ENCODE measurements at regions not wholly inside any gene's neighbourhood (a gene's known extent, or its start where the extent isn't known, plus 50 kb on each side); places are given as distances from the start of the nearest gene placed in this dataset.
"Not testable (repeated sequence)": the region's sequence is repeated elsewhere in the genome, so short reads cannot be mapped to it uniquely, and the experiment has no call there.

DNA sequence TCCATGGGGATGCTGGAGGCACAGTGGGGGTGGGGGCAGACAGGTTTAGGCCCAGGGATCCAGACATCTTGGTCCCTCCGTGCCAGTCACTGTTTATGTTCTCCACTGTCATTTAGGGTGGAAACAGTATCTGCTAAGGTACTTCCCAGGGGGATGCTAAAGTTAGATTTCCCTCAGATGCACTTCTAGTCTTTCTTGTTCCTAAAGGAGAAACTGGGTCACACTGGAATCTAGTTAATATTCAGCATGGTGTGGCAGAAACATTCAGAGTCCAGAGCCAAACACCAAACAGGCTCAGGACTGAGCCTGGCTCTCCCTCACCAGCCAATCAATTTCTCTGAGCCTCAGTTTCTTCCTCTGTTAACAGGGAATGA, 83.4 kb upstream of the PLET1 start:
- TF ChIP-seq POLR2A (IDR thresholded peaks at IDR 0.05; ENCODE audit: low read length) (no peak), GATA1 (IDR thresholded peaks at IDR 0.05; ENCODE audit: low read depth, low read length) (no peak)

DNA sequence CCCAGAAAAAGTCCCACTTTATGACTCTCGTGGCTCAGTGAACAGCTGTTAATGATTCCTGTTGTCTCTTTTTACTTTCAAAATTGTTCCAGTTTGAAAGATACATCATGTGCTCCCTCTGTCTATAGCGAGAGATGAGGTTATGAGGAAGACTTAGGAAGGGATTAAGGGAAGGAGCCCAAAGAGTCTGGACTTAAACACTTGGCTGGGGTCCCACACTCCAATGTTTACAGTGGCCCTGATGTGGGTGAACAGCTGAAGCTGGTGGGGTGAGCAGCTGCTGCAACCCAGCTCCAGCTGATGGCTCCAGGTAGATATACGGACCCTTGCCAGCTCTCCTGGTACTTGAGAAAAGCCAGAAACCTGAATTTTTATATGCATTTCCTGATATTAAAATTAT, 84.5 kb upstream of the PLET1 start:
- no peak for DNase-seq
- TF ChIP-seq GATA1 (IDR thresholded peaks at IDR 0.05; ENCODE audit: low read depth, low read length): no peak
- TF ChIP-seq POLR2A (IDR thresholded peaks at IDR 0.05; ENCODE audit: low read length): no peak

More for the DNA sequence above, 83.4 kb upstream of the PLET1 start:
- DNase-seq: no peak

DNA sequence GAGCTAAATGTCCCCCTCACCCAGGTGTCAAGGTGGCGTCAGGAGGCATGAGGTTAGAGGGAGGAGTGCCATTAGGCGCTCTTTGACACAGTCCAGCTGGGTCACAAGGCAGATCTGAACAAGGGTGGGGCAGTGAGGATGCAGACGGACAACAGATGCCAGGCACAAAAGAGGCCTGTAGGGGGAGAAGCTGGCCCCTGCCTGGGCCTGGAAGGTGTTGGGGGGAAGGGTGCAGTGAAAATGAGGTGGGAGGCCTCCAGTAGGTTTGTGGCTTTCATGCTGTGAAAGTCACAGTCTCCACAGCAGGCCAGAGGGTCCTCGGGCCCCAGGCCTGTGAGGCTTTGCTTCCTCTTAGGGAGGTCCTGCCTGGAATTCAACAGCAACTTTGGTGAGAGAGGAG, 85.0 kb upstream of the PLET1 start:
- no peak for TF ChIP-seq GATA1 (IDR thresholded peaks at IDR 0.05; ENCODE audit: low read depth, low read length)
- no peak for TF ChIP-seq POLR2A (IDR thresholded peaks at IDR 0.05; ENCODE audit: low read length)

DNA sequence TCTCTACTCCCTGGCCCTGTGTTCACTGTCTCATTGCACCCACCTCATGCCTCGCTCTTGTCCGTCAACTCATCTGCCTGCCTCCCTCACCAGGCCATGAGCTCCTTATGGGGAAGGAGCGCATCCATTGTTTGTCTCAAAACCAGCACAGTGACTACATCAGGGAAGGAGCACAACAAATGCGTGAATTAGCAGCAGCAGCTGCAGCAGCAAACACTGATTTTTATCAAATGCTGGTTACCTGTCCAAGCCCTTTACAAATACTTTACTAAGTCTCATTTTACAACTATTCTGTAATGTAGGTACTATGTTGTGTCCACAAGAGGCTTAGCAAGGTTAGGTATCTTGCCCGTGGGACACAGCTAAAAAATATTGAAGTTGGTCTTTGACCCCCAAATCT, 85.9 kb upstream of the PLET1 start:
- TF ChIP-seq POLR2A (IDR thresholded peaks at IDR 0.05; ENCODE audit: low read length) (no peak), GATA1 (IDR thresholded peaks at IDR 0.05; ENCODE audit: low read depth, low read length) (no peak)
- no peak for DNase-seq

More for the DNA sequence above, 85.0 kb upstream of the PLET1 start:
- no peak for DNase-seq

DNA sequence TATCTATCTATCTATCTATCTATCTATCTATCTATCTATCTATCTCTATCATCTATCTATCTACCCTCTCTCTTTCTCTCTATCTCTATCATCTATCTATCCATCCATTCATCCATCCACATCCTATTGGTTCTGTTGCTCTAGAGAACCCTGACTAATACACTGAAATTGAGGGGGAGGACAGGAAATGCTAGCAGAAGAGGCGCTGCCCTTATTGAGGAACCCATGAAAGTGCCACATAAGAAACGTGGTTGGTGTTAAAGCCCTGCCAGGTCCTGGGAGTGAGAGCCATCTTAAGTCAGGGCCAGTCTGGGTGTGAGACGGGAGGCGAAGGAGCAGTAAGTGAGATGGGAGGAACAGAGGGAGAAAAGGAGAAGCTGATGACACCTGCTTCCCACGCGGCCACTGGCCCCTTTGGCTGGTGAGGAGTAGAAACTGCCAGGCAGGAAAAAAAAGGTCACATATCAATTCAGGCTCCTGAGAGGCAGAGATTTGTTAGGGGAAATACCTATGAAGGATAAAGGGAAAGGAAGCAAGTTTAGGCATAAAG, 87.9 kb upstream of the PLET1 start:
- DNase-seq: no peak
- no peak for TF ChIP-seq POLR2A (IDR thresholded peaks at IDR 0.05; ENCODE audit: low read length)
- no peak for TF ChIP-seq GATA1 (IDR thresholded peaks at IDR 0.05; ENCODE audit: low read depth, low read length)

DNA sequence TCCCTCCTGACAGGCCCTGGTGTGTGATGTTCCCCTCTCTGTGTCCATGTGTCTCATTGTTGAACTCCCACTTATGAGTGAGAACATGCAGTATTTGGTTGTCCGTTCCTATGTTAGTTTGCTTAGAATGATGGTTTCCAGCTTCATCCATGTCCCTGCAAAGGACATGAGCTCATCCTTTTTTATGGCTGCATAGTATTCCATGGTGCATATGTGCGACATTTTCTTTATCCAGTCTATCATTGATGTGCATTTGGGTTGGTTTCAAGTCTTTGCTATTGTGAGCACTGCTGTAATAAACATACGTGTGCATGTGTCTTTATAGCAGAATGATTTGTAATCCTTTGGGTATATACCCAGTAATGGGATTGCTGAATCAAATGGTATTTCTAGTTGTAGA, 90.8 kb upstream of the PLET1 start:
- not testable (repeated sequence) for DNase-seq

DNA sequence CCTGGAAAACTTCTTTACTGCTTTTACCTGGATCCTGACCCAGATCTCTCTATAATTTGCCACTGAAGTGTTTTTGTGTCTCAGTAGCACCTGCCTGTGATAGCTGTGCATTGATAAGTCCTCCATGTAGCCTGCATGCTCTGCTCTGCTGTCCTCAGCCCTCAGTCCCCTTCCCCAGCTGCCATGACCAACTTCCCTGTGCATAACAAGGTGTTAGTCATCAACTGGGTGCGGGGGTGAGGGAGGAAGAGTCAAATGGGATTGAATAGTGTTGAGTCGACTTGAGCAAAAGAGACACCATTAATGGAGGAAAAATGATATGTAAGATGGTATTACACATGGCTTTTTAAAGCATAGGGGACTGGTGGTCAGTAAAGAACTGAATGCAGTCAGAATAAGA, 92.2 kb upstream of the PLET1 start:
- no peak for DNase-seq
- TF ChIP-seq POLR2A (IDR thresholded peaks at IDR 0.05; ENCODE audit: low read length) (no peak), GATA1 (IDR thresholded peaks at IDR 0.05; ENCODE audit: low read depth, low read length) (no peak)

DNA sequence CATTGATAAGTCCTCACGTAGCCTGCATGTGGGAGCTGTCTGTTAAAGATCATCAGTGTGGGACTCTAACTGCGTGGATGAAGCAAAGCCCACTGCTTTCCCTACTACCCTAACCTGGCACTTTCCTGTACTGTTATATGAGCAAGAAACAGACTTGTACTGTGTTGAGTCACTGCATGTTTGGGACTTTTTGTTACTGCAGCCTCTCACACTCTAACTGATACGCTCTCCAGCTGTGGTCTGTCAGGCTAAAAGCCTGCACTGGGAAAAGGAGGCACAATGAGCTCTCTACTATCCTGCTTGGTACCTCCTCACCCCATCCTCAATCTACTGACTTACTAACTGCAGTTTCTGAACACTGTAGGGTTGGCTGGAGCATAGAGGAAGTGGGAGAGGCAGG, 93.7 kb upstream of the PLET1 start:
- no peak for DNase-seq
- no peak for TF ChIP-seq GATA1 (IDR thresholded peaks at IDR 0.05; ENCODE audit: low read depth, low read length)
- TF ChIP-seq POLR2A (IDR thresholded peaks at IDR 0.05; ENCODE audit: low read length): no peak

DNA sequence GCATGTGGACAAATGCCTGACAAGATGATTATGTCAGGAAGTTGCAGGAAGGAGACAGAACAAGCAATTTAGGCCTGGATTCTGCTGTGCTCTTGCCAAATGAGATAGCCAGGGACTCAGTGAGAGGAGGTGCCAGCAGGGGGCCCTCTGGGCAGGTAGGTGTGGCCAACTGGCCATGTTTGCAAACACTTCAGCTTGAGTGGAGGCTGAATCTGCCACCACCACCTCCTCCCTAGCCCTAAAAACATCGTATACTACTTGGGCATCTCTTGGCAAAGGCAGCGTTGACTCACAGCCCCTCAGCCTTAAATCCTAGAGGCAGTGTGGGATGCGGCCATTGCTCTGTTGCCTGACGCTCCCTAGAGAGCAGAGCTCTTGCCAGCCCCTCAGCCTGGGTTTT, 95.1 kb upstream of the PLET1 start:
- DNase-seq: peak; percentile 18 to 42

DNA sequence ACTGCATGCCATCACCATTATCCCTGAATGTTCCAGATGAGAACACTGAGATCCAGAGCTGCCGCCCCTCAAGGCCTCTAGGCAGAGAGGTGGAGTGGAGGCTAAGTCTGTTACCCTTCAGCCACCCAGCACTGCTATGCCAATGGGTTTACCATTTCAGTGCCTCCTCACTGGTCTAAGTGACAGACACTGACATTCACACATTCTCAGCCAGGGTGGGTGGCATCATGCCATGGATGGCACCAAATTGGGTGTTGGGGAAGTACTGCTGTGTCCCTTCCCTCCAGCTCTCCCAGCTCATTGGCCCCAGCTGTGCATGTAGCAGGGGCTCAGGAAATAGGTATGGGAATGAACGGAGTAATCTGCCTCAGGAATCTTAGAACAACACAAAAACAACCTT, 96.8 kb upstream of the PLET1 start:
- DNase-seq: no peak
- TF ChIP-seq GATA1 (IDR thresholded peaks at IDR 0.05; ENCODE audit: low read depth, low read length) (no peak), POLR2A (IDR thresholded peaks at IDR 0.05; ENCODE audit: low read length) (no peak)

More for the DNA sequence above, 95.1 kb upstream of the PLET1 start:
- TF ChIP-seq POLR2A (IDR thresholded peaks at IDR 0.05; ENCODE audit: low read length) (no peak), GATA1 (IDR thresholded peaks at IDR 0.05; ENCODE audit: low read depth, low read length) (no peak)

DNA sequence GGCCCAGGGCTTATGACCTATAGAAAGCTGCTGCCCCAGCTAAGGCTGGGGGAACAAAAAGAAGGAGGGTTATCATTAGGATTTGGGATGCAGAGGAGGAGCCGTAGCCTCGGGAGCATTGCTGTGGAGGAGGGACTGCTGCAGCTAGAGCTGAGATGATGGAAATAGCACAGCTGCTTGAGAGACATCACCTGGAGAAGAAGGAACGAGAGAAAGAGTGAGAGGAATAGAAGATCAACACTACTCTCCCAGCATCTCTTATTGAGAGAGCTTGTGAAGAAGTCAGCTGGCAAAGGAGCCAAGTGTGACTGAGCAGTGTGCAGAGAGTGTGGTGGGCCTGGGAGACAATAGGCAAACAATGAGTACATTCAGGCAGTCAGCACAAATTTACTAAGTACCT, 100.7 kb upstream of the PLET1 start:
- DNase-seq: no peak
- no peak for TF ChIP-seq POLR2A (IDR thresholded peaks at IDR 0.05; ENCODE audit: low read length)
- TF ChIP-seq GATA1 (IDR thresholded peaks at IDR 0.05; ENCODE audit: low read depth, low read length): no peak

DNA sequence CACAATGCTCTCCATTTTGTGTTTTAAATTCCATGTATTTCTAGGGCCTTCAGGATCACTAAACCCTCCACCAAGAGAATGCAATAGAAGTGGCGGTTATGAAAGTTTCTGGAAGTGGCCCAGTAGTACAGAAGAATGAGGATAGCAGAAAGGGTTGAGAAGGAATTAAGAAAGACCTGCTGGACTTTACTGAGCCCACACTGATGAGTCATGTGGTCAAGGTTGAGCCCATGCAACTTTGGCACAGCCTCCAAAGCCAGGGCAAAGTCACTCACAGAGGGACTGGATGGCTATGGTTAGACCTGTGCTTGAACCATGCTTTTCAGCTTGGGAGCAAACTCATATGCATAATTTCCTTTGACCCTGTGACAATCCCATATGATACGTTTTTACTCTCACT, 102.9 kb upstream of the PLET1 start:
- no peak for TF ChIP-seq GATA1 (IDR thresholded peaks at IDR 0.05; ENCODE audit: low read depth, low read length)
- no peak for TF ChIP-seq POLR2A (IDR thresholded peaks at IDR 0.05; ENCODE audit: low read length)
- DNase-seq: no peak

DNA sequence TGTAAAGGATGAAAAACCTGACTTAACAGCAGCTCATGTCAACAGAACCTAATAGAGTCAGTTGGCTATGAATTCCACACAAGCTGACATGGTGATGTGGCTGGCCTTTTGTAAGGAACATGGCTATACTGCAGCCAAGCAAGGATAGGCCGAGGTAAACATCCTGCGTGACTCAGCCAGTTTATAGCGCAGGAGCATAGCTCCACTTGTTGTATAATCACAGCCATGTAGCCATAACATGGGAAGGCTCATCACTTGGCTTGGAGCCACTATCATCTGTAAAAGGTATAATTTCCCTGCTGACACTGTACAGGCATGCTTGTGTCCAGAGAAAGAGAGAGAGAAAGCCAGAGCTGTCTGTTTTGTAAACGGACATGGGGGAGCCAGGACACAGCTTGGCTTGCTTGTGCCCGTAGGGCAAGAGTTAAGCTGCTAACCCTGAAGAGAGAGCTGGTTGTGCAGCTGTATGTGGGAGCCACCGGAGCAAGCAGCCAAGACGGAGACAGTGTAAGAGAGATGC, 104.4 kb upstream of the PLET1 start:
- DNase-seq: no peak

DNA sequence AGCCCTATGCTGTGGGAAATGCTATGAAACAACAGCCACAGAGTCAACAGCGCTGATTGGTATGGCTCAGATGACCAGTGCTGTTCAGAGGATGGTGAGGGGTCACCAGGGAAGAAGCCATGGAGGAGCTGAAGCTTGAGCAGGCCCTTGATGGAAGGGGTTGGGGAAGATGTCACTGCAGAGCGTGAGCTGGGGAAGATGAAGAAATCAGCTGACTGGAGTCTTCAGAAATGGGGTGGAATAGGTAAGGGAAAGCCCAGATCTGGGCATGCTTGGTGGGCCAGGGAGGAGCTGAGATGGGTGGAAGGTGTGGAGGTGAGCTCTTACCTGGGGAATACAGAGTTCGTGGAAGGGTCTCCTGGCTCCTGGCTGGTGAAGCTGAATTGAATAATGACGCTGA, 105.4 kb upstream of the PLET1 start:
- no peak for TF ChIP-seq GATA1 (IDR thresholded peaks at IDR 0.05; ENCODE audit: low read depth, low read length)
- TF ChIP-seq POLR2A (IDR thresholded peaks at IDR 0.05; ENCODE audit: low read length): no peak
- no peak for DNase-seq

More for the DNA sequence above, 104.4 kb upstream of the PLET1 start:
- TF ChIP-seq POLR2A (IDR thresholded peaks at IDR 0.05; ENCODE audit: low read length): no peak
- TF ChIP-seq GATA1 (IDR thresholded peaks at IDR 0.05; ENCODE audit: low read depth, low read length): no peak

DNA sequence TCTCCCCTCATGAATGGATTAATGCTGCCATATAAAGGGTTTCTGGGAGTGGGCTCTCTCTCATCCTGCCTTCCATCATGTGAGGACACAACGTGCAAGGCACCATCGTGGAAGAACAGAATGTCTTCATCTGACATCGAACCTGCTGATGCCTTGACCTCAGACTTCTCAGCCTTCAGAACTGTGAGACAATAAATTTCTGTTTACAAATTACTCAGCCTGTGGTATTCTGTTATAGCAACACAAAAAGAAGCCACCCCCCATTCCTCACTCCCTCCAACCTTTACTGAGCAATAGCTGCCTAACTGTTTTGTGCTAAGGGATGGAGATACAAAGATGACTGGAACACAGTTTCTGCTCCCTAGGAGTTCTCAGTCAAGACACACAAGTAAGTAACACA, 106.1 kb upstream of the PLET1 start:
- no peak for TF ChIP-seq GATA1 (IDR thresholded peaks at IDR 0.05; ENCODE audit: low read depth, low read length)
- no peak for TF ChIP-seq POLR2A (IDR thresholded peaks at IDR 0.05; ENCODE audit: low read length)
- no peak for DNase-seq

DNA sequence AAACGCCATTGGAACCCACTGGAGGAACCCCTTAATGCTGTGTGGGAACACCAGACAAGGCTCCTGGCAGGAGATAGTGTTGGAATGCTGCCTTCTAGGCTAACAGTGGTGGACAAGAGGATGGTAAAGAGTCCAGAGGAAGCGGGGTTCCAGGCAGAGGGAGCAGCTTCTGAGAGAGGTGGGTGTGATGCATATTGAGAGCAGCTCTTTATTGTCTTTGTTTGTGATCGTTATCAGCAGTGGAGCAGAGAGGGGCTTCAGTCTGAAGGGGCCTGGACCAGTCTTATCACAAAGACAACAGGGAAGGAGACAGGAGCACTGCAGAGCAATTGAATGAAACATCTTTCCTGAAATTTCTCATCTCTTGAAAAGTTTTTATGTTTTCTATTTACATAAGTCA, 106.8 kb upstream of the PLET1 start:
- no peak for TF ChIP-seq GATA1 (IDR thresholded peaks at IDR 0.05; ENCODE audit: low read depth, low read length)
- TF ChIP-seq POLR2A (IDR thresholded peaks at IDR 0.05; ENCODE audit: low read length): no peak
- no peak for DNase-seq

Data from erythroblast (primary cell).